Heart left ventricle (tissue), 16 donors: ENCODE measurements at regions not wholly inside any gene's neighbourhood (a gene's known extent, or its start where the extent isn't known, plus 50 kb on each side); places are given as distances from the start of the nearest gene placed in this dataset.

Experiments
- ATAC-seq, 4 donors: fragments of 200-7000 bp; cut with Tn5 transposase; one replicate each; pipeline ENCODE4 v1.9.1; 2020 to 2022; ENCODE audit warnings: moderate library complexity in 4 of 4, mild to moderate bottlenecking in 3 of 4, moderate number of reproducible peaks in 1 of 4
- DNase-seq, 5 donors: peaks; one replicate each; pipeline ENCODE4 v3.0.0-alpha.2; 2020
- H3K27ac ChIP-seq, 12 donors: fragments of 200-600 bp; sonication (generic) in 4 of 12; one replicate each; pipeline versions ENCODE4 v1.5.0 to v1.8.0; 2016 to 2022; ENCODE audit warnings: mild to moderate bottlenecking in 2 of 12
- H3K27me3 ChIP-seq, 9 donors: fragments of 200-600 bp; sonication (generic) in 2 of 9; one replicate each; pipeline versions ENCODE4 v1.5.1 to v1.8.0; 2016 to 2022; ENCODE audit warnings: mild to moderate bottlenecking in 3 of 9
- H3K36me3 ChIP-seq, 9 donors: fragments of 200-600 bp; sonication (generic) in 2 of 9; one replicate each; pipeline versions ENCODE4 v1.5.0 to v1.8.0; 2018 to 2022; ENCODE audit warnings: mild to moderate bottlenecking in 2 of 9
- H3K4me1 ChIP-seq, 12 donors: fragments of 200-600 bp; sonication (generic) in 4 of 12; one replicate each; pipeline versions ENCODE4 v1.5.0 to v1.8.0; 2016 to 2022; ENCODE audit warnings: mild to moderate bottlenecking in 3 of 12
- H3K4me3 ChIP-seq, 12 donors: fragments of 200-600 bp; sonication (generic) in 4 of 12; one replicate each; pipeline versions ENCODE4 v1.5.0 to v1.8.0; 2017 to 2022; ENCODE audit warnings: mild to moderate bottlenecking in 9 of 12, moderate library complexity in 4 of 12
- H3K9me3 ChIP-seq, 12 donors: fragments of 200-600 bp; sonication (generic) in 4 of 12; one replicate each; pipeline versions ENCODE4 v1.5.0 to v1.8.0; 2016 to 2022; ENCODE audit warnings: mild to moderate bottlenecking in 1 of 12
- POLR2A ChIP-seq, 2 donors: fragments of 450-650 bp; IDR thresholded peaks; one replicate each; pipeline ENCODE4 v1.6.1; 2017; ENCODE audit warnings: antibody characterized with exemption in 2 of 2, mild to moderate bottlenecking in 2 of 2, moderate library complexity in 2 of 2
- WGBS, 4 donors: extraction: QIAGEN DNeasy Blood & Tissue Kit in 2 of 4; methylation state at CpG; one replicate each; pipeline versions ENCODE4 v1.1.5 to v1.1.7; 2013 to 2018; 5-methylcytosine and 5-hydroxymethylcytosine counted together
- intact Hi-C, 10 donors: fragments of 100-400 bp; cut with DNase I; formaldehyde crosslinking; loops; one replicate each; pipeline versions ENCODE4 v1.11.1 to v1.14.2; 2022
- TF ChIP-seq, protein P1 (sequence below), 12 donors: fragments of 200-600 bp; sonication (generic) in 4 of 12; IDR thresholded peaks; one replicate each; pipeline versions ENCODE4 v1.5.0 to v1.8.0; 2018 to 2022; ENCODE audit warnings: antibody characterized with exemption in 12 of 12, mild to moderate bottlenecking in 5 of 12
- donor health status: ischemic (EF 13 %, LVEDD 7.1; RV severe dilation, severe dysfunction).
- donor health status: healthy with polysubstance abuse.
- donor health status: DM: no; HTN: yes; CAD: no.
- donor health status: DM: no; HTN: no; CAD: no.
- donor health status: ischemic (EF 25% LVEDD 6.9; RV normal size, moderate dysfunction).
- donor health status: ischemic (EF 25% LVEDD 5.7; RV mildly dilated, moderate dysfunction).
- donor health status: healthy.
- donor health status: DM: yes; HTN: yes; CAD: no.
- donor health status: ischemic (EF 35%, LVEDD 5.7; RV mildly dilated, moderate dysfunction).
- donor health status: nonischemic (EF 11% LVEDD 7.7; RV severe dilation, severe dysfunction).
- donor health status: DM: yes; HTN: yes; CAD: no.
- donor health status: PGD.
- donor health status: ischemic (EF 29% LVEDD 5.4; RV normal size, mild dysfunction).
- donor health status: nonischemic (EF 23%, LVEDD 6.1; RV moderate dilation, normal function).

GRCh38 chr4:124768596-124769365, 56.2 kb upstream of the ANKRD50 start:
- Histone ChIP-seq H3K36me3 (no peaks in the 10 kb centered on the region), H3K9me3 (peaks cover 0 to 18% (median 0%) of the 10 kb centered on the region in 12 donors), H3K27ac (no peak overlapping the region), H3K4me3 (no peak overlapping the region), H3K27me3 (no peaks in the 10 kb centered on the region), H3K4me1 (no peaks in the 10 kb centered on the region)
- intact Hi-C loops = no loop called here
- no peak for TF ChIP-seq POLR2A (IDR thresholded peaks at IDR 0.05)
- TF ChIP-seq, protein P1, sequence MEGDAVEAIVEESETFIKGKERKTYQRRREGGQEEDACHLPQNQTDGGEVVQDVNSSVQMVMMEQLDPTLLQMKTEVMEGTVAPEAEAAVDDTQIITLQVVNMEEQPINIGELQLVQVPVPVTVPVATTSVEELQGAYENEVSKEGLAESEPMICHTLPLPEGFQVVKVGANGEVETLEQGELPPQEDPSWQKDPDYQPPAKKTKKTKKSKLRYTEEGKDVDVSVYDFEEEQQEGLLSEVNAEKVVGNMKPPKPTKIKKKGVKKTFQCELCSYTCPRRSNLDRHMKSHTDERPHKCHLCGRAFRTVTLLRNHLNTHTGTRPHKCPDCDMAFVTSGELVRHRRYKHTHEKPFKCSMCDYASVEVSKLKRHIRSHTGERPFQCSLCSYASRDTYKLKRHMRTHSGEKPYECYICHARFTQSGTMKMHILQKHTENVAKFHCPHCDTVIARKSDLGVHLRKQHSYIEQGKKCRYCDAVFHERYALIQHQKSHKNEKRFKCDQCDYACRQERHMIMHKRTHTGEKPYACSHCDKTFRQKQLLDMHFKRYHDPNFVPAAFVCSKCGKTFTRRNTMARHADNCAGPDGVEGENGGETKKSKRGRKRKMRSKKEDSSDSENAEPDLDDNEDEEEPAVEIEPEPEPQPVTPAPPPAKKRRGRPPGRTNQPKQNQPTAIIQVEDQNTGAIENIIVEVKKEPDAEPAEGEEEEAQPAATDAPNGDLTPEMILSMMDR (IDR thresholded peaks at IDR 0.05) = no peak
- 65 to 91% (median 66%) methylated on average over 2 of the region's 2 CpGs for whole genome bisulfite sequencing, 4 donors
- DNase-seq (no peak), ATAC-seq (no peak)

- WGBS, 4 donors = 42 to 58% (median 47%) methylated on average over 1 of the region's 1 CpG
- H3K4me3 ChIP-seq = no peak overlapping the region
- TF ChIP-seq POLR2A (IDR thresholded peaks at IDR 0.05) = no peak
- TF ChIP-seq, protein P1 (IDR thresholded peaks at IDR 0.05) = no peak
- intact Hi-C loops = no loop called here
- no peak overlapping the region for H3K27ac ChIP-seq
- H3K27me3 ChIP-seq = no peaks in the 10 kb centered on the region
- no peaks in the 10 kb centered on the region for H3K9me3 ChIP-seq
- DNase-seq (no peak), ATAC-seq (no peak)
- no peaks in the 10 kb centered on the region for H3K4me1 ChIP-seq
- no peaks in the 10 kb centered on the region for H3K36me3 ChIP-seq
Measured at GRCh38 chr4:124762956-124763355, 50.4 kb upstream of the ANKRD50 start.
